ENCODE measurements at regions not wholly inside any gene's neighbourhood (a gene's known extent, or its start where the extent isn't known, plus 50 kb on each side); places are given as distances from the start of the nearest gene placed in this dataset.
"Not testable (repeated sequence)": the region's sequence is repeated elsewhere in the genome, so short reads cannot be mapped to it uniquely, and the experiment has no call there.

DNA sequence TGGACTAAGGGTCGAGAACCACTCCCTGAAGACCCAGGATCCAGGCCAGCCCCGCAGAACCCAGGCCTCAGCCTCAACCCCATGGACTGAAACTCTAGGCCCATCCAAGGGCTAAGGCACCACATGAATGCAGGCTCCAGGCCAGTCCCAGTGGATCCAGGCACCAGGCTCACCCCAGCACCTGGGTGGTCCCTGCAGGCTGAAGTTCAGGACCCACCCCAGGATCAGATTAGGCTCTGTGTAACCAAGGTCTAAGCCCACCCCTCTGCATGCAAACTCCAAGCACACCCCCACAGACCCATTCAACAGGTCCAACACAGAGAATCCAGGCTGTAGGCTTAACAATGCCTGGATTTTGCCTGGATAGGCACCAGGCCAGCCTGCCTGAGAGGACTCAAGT is 1876.2 kb downstream of the PCDH9 start:
- peaks cover 5% of the 10 kb centered on the region for H3K36me3 Mint-ChIP-seq (ENCODE audit: low read depth)

DNA sequence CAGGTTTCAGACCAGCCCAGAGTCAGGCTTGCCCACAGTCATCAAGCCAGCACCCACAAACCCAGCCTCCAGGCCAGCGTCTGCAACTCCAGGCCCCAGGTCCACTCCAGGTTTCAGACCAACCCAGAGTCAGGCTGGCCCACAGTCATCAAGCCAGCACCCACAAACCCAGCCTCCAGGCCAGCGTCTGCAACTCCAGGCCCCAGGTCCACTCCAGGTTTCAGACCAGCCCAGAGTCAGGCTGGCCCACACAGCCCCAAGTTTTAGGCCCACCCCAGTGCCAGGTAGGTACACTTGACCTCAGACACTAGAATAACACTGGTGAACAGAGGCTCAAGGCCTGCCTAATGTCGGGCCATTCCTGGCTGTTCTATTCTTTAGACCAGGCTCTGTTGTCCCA is 1877.0 kb downstream of the PCDH9 start:
- not testable (repeated sequence) for DNase-seq (ENCODE audit: low spot score); H3K27ac Mint-ChIP-seq (ENCODE audit: unreplicated experiment); H3K36me3 Mint-ChIP-seq (ENCODE audit: low read depth); H3K27me3 Mint-ChIP-seq (ENCODE audit: low read depth); H3K4me1 Mint-ChIP-seq (ENCODE audit: low read depth); H3K9me3 Mint-ChIP-seq (ENCODE audit: low read depth); H3K4me3 Mint-ChIP-seq (ENCODE audit: unreplicated experiment)

More for the DNA sequence above, 1876.2 kb downstream of the PCDH9 start:
- no peak overlapping the region for H3K27ac Mint-ChIP-seq (ENCODE audit: unreplicated experiment)
- H3K27me3 Mint-ChIP-seq (ENCODE audit: low read depth): no peaks in the 10 kb centered on the region
- H3K9me3 Mint-ChIP-seq (ENCODE audit: low read depth): peaks cover 12% of the 10 kb centered on the region
- no peak for DNase-seq (ENCODE audit: low spot score)
- H3K4me1 Mint-ChIP-seq (ENCODE audit: low read depth): no peaks in the 10 kb centered on the region
- TF ChIP-seq, protein P1, sequence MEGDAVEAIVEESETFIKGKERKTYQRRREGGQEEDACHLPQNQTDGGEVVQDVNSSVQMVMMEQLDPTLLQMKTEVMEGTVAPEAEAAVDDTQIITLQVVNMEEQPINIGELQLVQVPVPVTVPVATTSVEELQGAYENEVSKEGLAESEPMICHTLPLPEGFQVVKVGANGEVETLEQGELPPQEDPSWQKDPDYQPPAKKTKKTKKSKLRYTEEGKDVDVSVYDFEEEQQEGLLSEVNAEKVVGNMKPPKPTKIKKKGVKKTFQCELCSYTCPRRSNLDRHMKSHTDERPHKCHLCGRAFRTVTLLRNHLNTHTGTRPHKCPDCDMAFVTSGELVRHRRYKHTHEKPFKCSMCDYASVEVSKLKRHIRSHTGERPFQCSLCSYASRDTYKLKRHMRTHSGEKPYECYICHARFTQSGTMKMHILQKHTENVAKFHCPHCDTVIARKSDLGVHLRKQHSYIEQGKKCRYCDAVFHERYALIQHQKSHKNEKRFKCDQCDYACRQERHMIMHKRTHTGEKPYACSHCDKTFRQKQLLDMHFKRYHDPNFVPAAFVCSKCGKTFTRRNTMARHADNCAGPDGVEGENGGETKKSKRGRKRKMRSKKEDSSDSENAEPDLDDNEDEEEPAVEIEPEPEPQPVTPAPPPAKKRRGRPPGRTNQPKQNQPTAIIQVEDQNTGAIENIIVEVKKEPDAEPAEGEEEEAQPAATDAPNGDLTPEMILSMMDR (IDR thresholded peaks at IDR 0.05): no peak
- no peak overlapping the region for H3K4me3 Mint-ChIP-seq (ENCODE audit: unreplicated experiment)

DNA sequence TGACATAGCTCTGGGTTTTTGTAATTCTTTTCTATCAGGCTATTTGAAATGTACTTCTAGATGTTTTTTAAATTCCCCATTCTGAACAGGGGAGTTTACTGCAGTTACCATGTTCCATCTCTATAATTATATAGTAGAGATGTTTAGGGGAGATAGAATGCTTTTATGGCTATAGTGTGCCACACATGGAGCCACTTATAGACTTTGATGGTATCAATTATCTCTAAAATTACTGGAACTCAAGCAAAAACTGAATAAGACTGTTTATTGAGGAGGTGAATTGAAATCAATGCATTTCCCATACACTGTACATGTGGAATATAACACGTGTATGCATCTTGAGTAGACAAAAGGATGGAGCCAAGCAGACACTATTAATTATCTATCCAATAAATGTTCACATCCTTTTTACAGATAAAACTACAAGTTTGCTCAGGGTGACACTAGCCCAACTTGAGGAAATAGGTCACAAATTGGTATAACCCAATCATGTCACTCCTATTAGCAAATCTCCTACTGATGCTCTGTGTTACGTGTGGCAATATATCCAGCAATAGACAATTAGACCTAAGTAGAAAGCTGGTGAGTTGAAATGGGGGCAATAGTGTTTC is 1882.6 kb downstream of the PCDH9 start:
- Mint-ChIP-seq H3K9me3 (ENCODE audit: low read depth) (peaks cover 12% of the 10 kb centered on the region), H3K27ac (ENCODE audit: unreplicated experiment) (no peak overlapping the region), H3K4me3 (ENCODE audit: unreplicated experiment) (no peak overlapping the region), H3K4me1 (ENCODE audit: low read depth) (peaks cover 15% of the 10 kb centered on the region), H3K36me3 (ENCODE audit: low read depth) (peaks cover 2% of the 10 kb centered on the region), H3K27me3 (ENCODE audit: low read depth) (no peaks in the 10 kb centered on the region)
- DNase-seq (ENCODE audit: low spot score): no peak
- TF ChIP-seq, protein P1 (IDR thresholded peaks at IDR 0.05): no peak

DNA sequence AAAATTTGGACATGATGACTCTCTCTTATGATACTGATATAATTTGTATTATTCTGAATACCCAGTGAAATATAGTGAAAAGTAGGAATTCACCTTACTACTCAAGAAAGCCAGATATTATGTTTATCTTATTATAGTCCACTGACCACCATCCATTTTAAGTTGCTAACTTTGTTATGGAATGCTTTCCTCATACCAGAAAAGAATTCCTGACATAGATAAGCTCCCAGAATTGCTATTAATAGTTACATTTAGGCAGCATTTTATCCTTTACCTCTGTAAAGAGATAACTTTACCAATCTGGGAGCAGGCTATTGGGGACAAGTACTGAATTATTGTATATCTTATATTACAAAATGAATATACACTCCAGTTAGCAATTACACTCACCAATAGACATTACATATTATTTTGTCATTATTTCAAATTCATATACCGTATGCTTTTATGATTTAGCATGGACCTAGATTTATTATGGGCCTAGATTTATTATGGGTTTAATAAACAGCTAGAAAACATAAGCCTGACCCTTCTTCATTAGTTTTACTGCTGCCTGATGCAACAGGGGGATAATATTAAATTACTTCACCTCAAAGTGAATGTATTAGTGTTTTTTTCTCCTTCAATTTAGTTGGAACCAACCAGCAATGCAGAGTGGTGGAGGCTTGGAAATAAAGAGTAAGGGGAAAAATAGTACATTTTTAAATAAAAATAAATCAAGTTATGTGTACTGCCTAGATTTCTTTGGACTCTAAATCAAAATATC is 1886.1 kb downstream of the PCDH9 start:
- TF ChIP-seq, protein P1 (IDR thresholded peaks at IDR 0.05): no peak
- H3K4me1 Mint-ChIP-seq (ENCODE audit: low read depth): peaks cover 17% of the 10 kb centered on the region
- no peak overlapping the region for H3K4me3 Mint-ChIP-seq (ENCODE audit: unreplicated experiment)
- DNase-seq (ENCODE audit: low spot score): no peak
- H3K36me3 Mint-ChIP-seq (ENCODE audit: low read depth): peaks cover 2% of the 10 kb centered on the region
- H3K27me3 Mint-ChIP-seq (ENCODE audit: low read depth): no peaks in the 10 kb centered on the region
- peak overlapping the region; percentile 71 for H3K27ac Mint-ChIP-seq (ENCODE audit: unreplicated experiment)
- H3K9me3 Mint-ChIP-seq (ENCODE audit: low read depth): peaks cover 12% of the 10 kb centered on the region

DNA sequence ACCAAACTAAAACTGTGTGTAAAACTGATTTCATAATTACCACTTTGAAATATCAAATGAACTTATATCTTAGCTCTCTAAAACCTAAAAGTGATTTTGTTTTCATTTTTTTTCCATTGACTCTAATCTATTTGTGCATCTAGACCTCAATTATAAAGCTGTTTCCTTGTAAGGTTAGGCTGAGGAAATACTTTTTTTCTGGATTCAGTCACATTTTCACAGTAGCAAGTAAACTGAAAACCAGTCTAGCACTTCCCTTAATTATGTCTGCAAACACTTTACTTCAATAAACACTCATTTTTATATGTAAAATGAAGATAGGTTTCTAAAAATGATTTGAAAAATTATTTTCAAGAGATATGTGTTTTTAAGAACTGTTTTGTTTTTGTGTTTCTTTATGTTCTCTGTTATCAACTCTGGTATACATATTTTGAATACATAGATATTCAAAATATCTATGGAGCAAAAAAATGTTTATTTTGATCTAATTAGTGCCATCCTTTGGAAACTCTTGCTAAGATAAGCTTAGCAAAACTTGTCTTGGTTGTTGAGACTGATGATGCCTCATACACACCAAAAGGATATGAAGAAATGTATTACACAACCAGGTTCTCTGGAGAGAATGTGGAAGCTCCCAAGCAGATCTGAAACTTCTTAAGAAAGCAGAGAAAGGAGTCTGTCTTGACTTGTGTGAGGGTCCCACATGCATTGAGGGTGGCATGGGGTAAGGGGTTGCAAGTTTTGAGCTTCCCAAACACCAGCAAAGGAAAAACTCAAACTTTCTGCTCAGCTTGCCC is 1887.4 kb downstream of the PCDH9 start:
- DNase-seq (ENCODE audit: low spot score): no peak
- Mint-ChIP-seq H3K27ac (ENCODE audit: unreplicated experiment) (no peak overlapping the region), H3K36me3 (ENCODE audit: low read depth) (peaks cover 4% of the 10 kb centered on the region), H3K4me1 (ENCODE audit: low read depth) (peaks cover 18% of the 10 kb centered on the region), H3K27me3 (ENCODE audit: low read depth) (no peaks in the 10 kb centered on the region), H3K9me3 (ENCODE audit: low read depth) (peaks cover 15% of the 10 kb centered on the region), H3K4me3 (ENCODE audit: unreplicated experiment) (no peak overlapping the region)
- TF ChIP-seq, protein P1 (IDR thresholded peaks at IDR 0.05): no peak
